ENCODE measurements at regions not wholly inside any gene's neighbourhood (a gene's known extent, or its start where the extent isn't known, plus 50 kb on each side); places are given as distances from the start of the nearest gene placed in this dataset.

DNA sequence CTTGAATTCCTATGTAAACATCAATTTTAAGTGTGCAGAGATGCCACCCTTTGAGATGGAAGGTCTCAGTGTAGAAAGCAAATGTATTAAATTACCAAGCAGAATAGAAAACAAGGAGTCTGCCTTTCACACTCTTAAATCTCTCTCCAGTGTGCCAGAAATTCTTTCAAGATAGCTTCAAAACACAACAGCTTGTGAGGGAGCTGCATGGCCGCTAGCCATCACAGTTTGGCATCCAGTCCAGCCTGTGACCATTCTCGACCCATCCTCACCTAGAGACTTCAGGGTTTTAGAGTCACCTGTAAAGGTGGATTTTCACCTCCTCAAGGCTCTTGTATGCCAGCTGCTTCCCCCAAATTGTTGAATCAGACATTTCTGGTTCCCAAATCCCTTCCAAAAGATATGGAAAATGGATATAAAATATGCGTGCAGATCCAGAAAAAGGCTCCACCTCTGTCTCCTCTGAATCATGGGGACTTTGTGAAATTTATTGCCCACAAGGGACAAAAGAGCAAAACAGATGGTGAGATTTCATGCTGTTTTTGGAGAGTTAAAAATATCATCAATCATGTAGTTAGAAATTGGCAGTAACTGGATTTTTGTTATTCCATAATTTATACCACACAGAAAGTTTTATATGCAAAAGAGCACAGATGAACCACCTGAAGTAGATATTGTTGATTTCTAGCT is 114.2 kb upstream of the THRB start:
- TF ChIP-seq, protein P1, sequence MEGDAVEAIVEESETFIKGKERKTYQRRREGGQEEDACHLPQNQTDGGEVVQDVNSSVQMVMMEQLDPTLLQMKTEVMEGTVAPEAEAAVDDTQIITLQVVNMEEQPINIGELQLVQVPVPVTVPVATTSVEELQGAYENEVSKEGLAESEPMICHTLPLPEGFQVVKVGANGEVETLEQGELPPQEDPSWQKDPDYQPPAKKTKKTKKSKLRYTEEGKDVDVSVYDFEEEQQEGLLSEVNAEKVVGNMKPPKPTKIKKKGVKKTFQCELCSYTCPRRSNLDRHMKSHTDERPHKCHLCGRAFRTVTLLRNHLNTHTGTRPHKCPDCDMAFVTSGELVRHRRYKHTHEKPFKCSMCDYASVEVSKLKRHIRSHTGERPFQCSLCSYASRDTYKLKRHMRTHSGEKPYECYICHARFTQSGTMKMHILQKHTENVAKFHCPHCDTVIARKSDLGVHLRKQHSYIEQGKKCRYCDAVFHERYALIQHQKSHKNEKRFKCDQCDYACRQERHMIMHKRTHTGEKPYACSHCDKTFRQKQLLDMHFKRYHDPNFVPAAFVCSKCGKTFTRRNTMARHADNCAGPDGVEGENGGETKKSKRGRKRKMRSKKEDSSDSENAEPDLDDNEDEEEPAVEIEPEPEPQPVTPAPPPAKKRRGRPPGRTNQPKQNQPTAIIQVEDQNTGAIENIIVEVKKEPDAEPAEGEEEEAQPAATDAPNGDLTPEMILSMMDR (IDR thresholded peaks at IDR 0.05 in 2 of 3, conservative IDR thresholded peaks at IDR 0.05 in 1 of 3; ENCODE audit: control insufficient read depth in 2 of 3, extremely low read depth in 1 of 3, insufficient read depth in 1 of 3, low read depth in 3 of 3, low read length in 3 of 3), result no peak
- no peak for TF ChIP-seq POLR2A (IDR thresholded peaks at IDR 0.05; ENCODE audit: low read depth, low read length)
- TF ChIP-seq, protein P2, sequence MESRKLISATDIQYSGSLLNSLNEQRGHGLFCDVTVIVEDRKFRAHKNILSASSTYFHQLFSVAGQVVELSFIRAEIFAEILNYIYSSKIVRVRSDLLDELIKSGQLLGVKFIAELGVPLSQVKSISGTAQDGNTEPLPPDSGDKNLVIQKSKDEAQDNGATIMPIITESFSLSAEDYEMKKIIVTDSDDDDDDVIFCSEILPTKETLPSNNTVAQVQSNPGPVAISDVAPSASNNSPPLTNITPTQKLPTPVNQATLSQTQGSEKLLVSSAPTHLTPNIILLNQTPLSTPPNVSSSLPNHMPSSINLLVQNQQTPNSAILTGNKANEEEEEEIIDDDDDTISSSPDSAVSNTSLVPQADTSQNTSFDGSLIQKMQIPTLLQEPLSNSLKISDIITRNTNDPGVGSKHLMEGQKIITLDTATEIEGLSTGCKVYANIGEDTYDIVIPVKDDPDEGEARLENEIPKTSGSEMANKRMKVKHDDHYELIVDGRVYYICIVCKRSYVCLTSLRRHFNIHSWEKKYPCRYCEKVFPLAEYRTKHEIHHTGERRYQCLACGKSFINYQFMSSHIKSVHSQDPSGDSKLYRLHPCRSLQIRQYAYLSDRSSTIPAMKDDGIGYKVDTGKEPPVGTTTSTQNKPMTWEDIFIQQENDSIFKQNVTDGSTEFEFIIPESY (IDR thresholded peaks at IDR 0.05), result no peak
- TF ChIP-seq, protein P3, sequence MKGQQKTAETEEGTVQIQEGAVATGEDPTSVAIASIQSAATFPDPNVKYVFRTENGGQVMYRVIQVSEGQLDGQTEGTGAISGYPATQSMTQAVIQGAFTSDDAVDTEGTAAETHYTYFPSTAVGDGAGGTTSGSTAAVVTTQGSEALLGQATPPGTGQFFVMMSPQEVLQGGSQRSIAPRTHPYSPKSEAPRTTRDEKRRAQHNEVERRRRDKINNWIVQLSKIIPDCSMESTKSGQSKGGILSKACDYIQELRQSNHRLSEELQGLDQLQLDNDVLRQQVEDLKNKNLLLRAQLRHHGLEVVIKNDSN (IDR thresholded peaks at IDR 0.05; ENCODE audit: borderline replicate concordance, extremely low read length, insufficient read depth, low read depth, low read length), result no peak
- TF ChIP-seq POLR2AphosphoS5 (IDR thresholded peaks at IDR 0.05; ENCODE audit: low read length), result no peak
- TF ChIP-seq, protein P4, sequence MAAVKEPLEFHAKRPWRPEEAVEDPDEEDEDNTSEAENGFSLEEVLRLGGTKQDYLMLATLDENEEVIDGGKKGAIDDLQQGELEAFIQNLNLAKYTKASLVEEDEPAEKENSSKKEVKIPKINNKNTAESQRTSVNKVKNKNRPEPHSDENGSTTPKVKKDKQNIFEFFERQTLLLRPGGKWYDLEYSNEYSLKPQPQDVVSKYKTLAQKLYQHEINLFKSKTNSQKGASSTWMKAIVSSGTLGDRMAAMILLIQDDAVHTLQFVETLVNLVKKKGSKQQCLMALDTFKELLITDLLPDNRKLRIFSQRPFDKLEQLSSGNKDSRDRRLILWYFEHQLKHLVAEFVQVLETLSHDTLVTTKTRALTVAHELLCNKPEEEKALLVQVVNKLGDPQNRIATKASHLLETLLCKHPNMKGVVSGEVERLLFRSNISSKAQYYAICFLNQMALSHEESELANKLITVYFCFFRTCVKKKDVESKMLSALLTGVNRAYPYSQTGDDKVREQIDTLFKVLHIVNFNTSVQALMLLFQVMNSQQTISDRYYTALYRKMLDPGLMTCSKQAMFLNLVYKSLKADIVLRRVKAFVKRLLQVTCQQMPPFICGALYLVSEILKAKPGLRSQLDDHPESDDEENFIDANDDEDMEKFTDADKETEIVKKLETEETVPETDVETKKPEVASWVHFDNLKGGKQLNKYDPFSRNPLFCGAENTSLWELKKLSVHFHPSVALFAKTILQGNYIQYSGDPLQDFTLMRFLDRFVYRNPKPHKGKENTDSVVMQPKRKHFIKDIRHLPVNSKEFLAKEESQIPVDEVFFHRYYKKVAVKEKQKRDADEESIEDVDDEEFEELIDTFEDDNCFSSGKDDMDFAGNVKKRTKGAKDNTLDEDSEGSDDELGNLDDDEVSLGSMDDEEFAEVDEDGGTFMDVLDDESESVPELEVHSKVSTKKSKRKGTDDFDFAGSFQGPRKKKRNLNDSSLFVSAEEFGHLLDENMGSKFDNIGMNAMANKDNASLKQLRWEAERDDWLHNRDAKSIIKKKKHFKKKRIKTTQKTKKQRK (IDR thresholded peaks at IDR 0.05; ENCODE audit: low read depth, low read length), result no peak
- no peak for TF ChIP-seq EZH2 (IDR thresholded peaks at IDR 0.05; ENCODE audit: borderline replicate concordance, control insufficient read depth, low read depth, low read length)
- TF ChIP-seq, protein P5, sequence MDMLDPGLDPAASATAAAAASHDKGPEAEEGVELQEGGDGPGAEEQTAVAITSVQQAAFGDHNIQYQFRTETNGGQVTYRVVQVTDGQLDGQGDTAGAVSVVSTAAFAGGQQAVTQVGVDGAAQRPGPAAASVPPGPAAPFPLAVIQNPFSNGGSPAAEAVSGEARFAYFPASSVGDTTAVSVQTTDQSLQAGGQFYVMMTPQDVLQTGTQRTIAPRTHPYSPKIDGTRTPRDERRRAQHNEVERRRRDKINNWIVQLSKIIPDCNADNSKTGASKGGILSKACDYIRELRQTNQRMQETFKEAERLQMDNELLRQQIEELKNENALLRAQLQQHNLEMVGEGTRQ (IDR thresholded peaks at IDR 0.05; ENCODE audit: borderline replicate concordance, low read depth, low read length), result no peak
- TF ChIP-seq NFYA (IDR thresholded peaks at IDR 0.05; ENCODE audit: borderline replicate concordance, low read depth, low read length), result no peak
- no peak for TF ChIP-seq KDM1A (IDR thresholded peaks at IDR 0.05; ENCODE audit: borderline replicate concordance)
- TF ChIP-seq, protein P6, sequence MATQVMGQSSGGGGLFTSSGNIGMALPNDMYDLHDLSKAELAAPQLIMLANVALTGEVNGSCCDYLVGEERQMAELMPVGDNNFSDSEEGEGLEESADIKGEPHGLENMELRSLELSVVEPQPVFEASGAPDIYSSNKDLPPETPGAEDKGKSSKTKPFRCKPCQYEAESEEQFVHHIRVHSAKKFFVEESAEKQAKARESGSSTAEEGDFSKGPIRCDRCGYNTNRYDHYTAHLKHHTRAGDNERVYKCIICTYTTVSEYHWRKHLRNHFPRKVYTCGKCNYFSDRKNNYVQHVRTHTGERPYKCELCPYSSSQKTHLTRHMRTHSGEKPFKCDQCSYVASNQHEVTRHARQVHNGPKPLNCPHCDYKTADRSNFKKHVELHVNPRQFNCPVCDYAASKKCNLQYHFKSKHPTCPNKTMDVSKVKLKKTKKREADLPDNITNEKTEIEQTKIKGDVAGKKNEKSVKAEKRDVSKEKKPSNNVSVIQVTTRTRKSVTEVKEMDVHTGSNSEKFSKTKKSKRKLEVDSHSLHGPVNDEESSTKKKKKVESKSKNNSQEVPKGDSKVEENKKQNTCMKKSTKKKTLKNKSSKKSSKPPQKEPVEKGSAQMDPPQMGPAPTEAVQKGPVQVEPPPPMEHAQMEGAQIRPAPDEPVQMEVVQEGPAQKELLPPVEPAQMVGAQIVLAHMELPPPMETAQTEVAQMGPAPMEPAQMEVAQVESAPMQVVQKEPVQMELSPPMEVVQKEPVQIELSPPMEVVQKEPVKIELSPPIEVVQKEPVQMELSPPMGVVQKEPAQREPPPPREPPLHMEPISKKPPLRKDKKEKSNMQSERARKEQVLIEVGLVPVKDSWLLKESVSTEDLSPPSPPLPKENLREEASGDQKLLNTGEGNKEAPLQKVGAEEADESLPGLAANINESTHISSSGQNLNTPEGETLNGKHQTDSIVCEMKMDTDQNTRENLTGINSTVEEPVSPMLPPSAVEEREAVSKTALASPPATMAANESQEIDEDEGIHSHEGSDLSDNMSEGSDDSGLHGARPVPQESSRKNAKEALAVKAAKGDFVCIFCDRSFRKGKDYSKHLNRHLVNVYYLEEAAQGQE (IDR thresholded peaks at IDR 0.05; ENCODE audit: low read depth, low read length), result no peak

Data from GM12878 (cell line).